Smooth muscle cell (in vitro differentiated cells): ENCODE measurements at regions not wholly inside any gene's neighbourhood (a gene's known extent, or its start where the extent isn't known, plus 50 kb on each side); places are given as distances from the start of the nearest gene placed in this dataset.
"Not testable (repeated sequence)": the region's sequence is repeated elsewhere in the genome, so short reads cannot be mapped to it uniquely, and the experiment has no call there.

Source experiments
- DNase-seq: peaks from one replicate; lab custom pipeline; 2025; ENCODE audit not compliant: unreplicated experiment; lab: John Stamatoyannopoulos, UW
- H2AFZ ChIP-seq: fragments of 200-600 bp; sonication (generic); 2 replicates; pipeline ENCODE4 v1.6.0; 2016; ENCODE audit warnings: antibody characterized with exemption, low read depth, mild to moderate bottlenecking
- H3F3A ChIP-seq: fragments of 200-600 bp; sonication (generic); 2 replicates; pipeline ENCODE4 v1.6.0; 2017; ENCODE audit warnings: antibody characterized with exemption, low read depth
- H3K27ac ChIP-seq: fragments of 200-600 bp; sonication (generic); 2 replicates; pipeline ENCODE4 v1.5.1; 2016; ENCODE audit warnings: low read depth, mild to moderate bottlenecking
- H3K27me3 ChIP-seq: fragments of 200-600 bp; sonication (generic); 2 replicates; pipeline ENCODE4 v1.6.1; 2016; ENCODE audit warnings: low read depth, mild to moderate bottlenecking
- H3K36me3 ChIP-seq: fragments of 200-600 bp; sonication (generic); 2 replicates; pipeline ENCODE4 v1.5.1; 2016; ENCODE audit warnings: low read depth
- H3K4me1 ChIP-seq: fragments of 200-600 bp; sonication (generic); 2 replicates; pipeline ENCODE4 v1.5.1; 2016; ENCODE audit warnings: low read depth
- H3K4me2 ChIP-seq: fragments of 200-600 bp; sonication (generic); 2 replicates; pipeline ENCODE4 v1.6.0; 2016; ENCODE audit warnings: mild to moderate bottlenecking
- H3K4me3 ChIP-seq: fragments of 200-600 bp; sonication (generic); 2 replicates; pipeline ENCODE4 v1.5.1; 2016; ENCODE audit warnings: mild to moderate bottlenecking
- H3K79me2 ChIP-seq: fragments of 200-600 bp; sonication (generic); 2 replicates; pipeline ENCODE4 v1.6.0; 2016; ENCODE audit warnings: low read depth, mild to moderate bottlenecking
- H3K9ac ChIP-seq: fragments of 200-600 bp; sonication (generic); 2 replicates; pipeline ENCODE4 v1.6.0; 2016; ENCODE audit warnings: low read depth
- H3K9me3 ChIP-seq: fragments of 200-600 bp; sonication (generic); replicated peaks from 2 replicates; pipeline ENCODE4 v1.5.1; 2016; ENCODE audit warnings: low read depth
- H4K20me1 ChIP-seq: fragments of 200-600 bp; sonication (generic); 2 replicates; pipeline ENCODE4 v1.6.0; 2016; ENCODE audit warnings: low read depth
- CTCF ChIP-seq: fragments of 200-600 bp; sonication (generic); IDR thresholded peaks from 2 replicates; pipeline ENCODE4 v1.5.1; 2017; ENCODE audit warnings: borderline replicate concordance, mild to moderate bottlenecking, antibody characterized with exemption; ENCODE audit not compliant: insufficient read depth, poor library complexity, severe bottlenecking
- WGBS: methylation state at CpG from one replicate; pipeline ENCODE4 v1.1.7; 2016; ENCODE audit warnings: low lambda C conversion rate; 5-methylcytosine and 5-hydroxymethylcytosine counted together

GRCh38 chr9:38489057-38489456 lies 64.8 kb upstream of the IGFBPL1 start:
- no peaks in the 10 kb centered on the region for H3K36me3 ChIP-seq
- peaks cover 9% of the 10 kb centered on the region for H3K4me1 ChIP-seq
- no peaks in the 10 kb centered on the region for H4K20me1 ChIP-seq
- no peak overlapping the region for H3K9ac ChIP-seq
- WGBS, result 92% methylated on average over 20 of the region's 21 CpGs
- no peaks in the 10 kb centered on the region for H3F3A ChIP-seq
- H3K27ac ChIP-seq, result no peak overlapping the region
- no peak for DNase-seq
- H3K27me3 ChIP-seq, result no peaks in the 10 kb centered on the region
- no peak overlapping the region for H3K4me2 ChIP-seq
- no peaks in the 10 kb centered on the region for H3K9me3 ChIP-seq
- no peak overlapping the region for H3K4me3 ChIP-seq
- H3K79me2 ChIP-seq, result no peaks in the 10 kb centered on the region
- no peak overlapping the region for H2AFZ ChIP-seq
- no peak for TF ChIP-seq CTCF

GRCh38 chr9:38488156-38488698 lies 64.0 kb upstream of the IGFBPL1 start:
- 98% methylated on average over 26 of the region's 26 CpGs for WGBS

GRCh38 chr9:38487418-38488155 lies 63.3 kb upstream of the IGFBPL1 start:
- 97% methylated on average over 45 of the region's 55 CpGs for WGBS
- not testable (repeated sequence) for DNase-seq, H3K27me3 ChIP-seq, H3K27ac ChIP-seq, H3K79me2 ChIP-seq, H3K9me3 ChIP-seq, H3F3A ChIP-seq, H4K20me1 ChIP-seq, H3K4me2 ChIP-seq, H3K36me3 ChIP-seq, H3K9ac ChIP-seq, H2AFZ ChIP-seq, H3K4me3 ChIP-seq
- peaks cover 14% of the 10 kb centered on the region for H3K4me1 ChIP-seq

More at GRCh38 chr9:38488156-38488698, 64.0 kb upstream of the IGFBPL1 start:
- no peak overlapping the region for H2AFZ ChIP-seq
- DNase-seq, result no peak
- no peaks in the 10 kb centered on the region for H3K9me3 ChIP-seq
- H3K27me3 ChIP-seq, result no peaks in the 10 kb centered on the region
- no peak for TF ChIP-seq CTCF
- H3K27ac ChIP-seq, result no peak overlapping the region
- H3K4me2 ChIP-seq, result no peak overlapping the region
- H3F3A ChIP-seq, result no peaks in the 10 kb centered on the region
- no peaks in the 10 kb centered on the region for H3K36me3 ChIP-seq
- H3K79me2 ChIP-seq, result no peaks in the 10 kb centered on the region
- H4K20me1 ChIP-seq, result no peaks in the 10 kb centered on the region
- H3K9ac ChIP-seq, result no peak overlapping the region
- H3K4me1 ChIP-seq, result peaks cover 14% of the 10 kb centered on the region
- no peak overlapping the region for H3K4me3 ChIP-seq

DNA sequence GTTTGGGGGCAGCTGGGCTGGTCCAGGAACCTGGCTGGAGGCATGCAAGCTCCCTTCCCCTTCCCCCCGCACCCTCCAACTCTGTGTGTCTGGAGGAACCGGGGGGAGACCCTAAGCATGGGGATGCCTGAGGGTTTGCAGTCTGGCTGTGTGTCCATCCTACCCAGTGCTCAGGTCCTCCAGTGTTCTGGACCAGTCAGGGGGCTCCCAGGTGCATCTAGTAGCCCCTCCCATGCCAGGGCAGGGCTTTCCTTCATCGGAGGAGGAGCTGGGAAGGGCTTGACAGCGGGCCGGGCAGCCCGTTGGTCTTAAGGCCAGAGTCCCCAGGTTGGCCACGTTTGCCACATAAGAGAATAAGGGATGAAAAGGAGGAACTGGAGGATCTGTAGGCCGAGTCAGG lies 62.6 kb upstream of the IGFBPL1 start:
- Histone ChIP-seq H3K4me3 (no peak overlapping the region), H3K27me3 (no peaks in the 10 kb centered on the region), H3K36me3 (no peaks in the 10 kb centered on the region), H3F3A (no peaks in the 10 kb centered on the region), H3K9ac (no peak overlapping the region), H3K9me3 (no peaks in the 10 kb centered on the region), H3K79me2 (no peaks in the 10 kb centered on the region), H2AFZ (no peak overlapping the region), H4K20me1 (no peaks in the 10 kb centered on the region), H3K27ac (no peak overlapping the region), H3K4me2 (no peak overlapping the region), H3K4me1 (peaks cover 14% of the 10 kb centered on the region)
- no peak for TF ChIP-seq CTCF
- WGBS, result 84% methylated on average over 8 of the region's 8 CpGs
- DNase-seq, result no peak
